ENCODE measurements at regions not wholly inside any gene's neighbourhood (a gene's known extent, or its start where the extent isn't known, plus 50 kb on each side); places are given as distances from the start of the nearest gene placed in this dataset.

- H3K27me3 ChIP-seq (replicated peaks in 1 of 2; ENCODE audit: control insufficient read depth in 2 of 2, insufficient read depth in 2 of 2, low read length in 1 of 2) = no peaks in the 10 kb centered on the region
- H4K20me1 ChIP-seq (ENCODE audit: control insufficient read depth, insufficient read depth) = no peaks in the 10 kb centered on the region
- no peak overlapping the region for H3K4me3 ChIP-seq
- 0% methylated on average over 3 of the region's 3 CpGs for WGBS (ENCODE audit: insufficient coverage, insufficient replicate concordance, low lambda C conversion rate, missing lambda C conversion rate)
- no peak overlapping the region for H2AFZ ChIP-seq (ENCODE audit: control insufficient read depth, low read depth, low read length)
- intact Hi-C loops (cut with micrococcal nuclease; ENCODE audit: unreplicated experiment) = loop anchor here (5.0 kb wide), 1 partner anchor 91 kb away; no protein-coding TSS in a partner anchor
- no peak overlapping the region for H3K9ac ChIP-seq (ENCODE audit: control insufficient read depth, insufficient read depth, low read length)
- no peak overlapping the region for H3K27ac ChIP-seq (ENCODE audit: control insufficient read depth, insufficient read depth)
- DNase-seq (ENCODE audit: low read depth, low spot score) (no peak), FAIRE-seq (no peak), ATAC-seq (no peak)
- BruUV-seq (replicated peaks) = no TSS peak
- H3K79me2 ChIP-seq (ENCODE audit: control insufficient read depth, insufficient read depth, low read length) = no peaks in the 10 kb centered on the region
- ChIA-PET RAD21 (ENCODE audit: unreplicated experiment) (no interaction called here), CTCF (interaction anchor here (1.2 kb wide), 1 partner anchor 11 kb away, joined by 3 read pairs; no protein-coding TSS in a partner anchor), SMC1A (ENCODE audit: uncharacterized antibody, unreplicated experiment) (no interaction called here), POLR2A (no interaction called here)
- H3K36me3 ChIP-seq (ENCODE audit: control insufficient read depth in 2 of 2, insufficient read depth in 2 of 2, low read length in 1 of 2) = no peaks in the 10 kb centered on the region
- H3K4me1 ChIP-seq (ENCODE audit: control insufficient read depth, insufficient read depth, low read length) = no peaks in the 10 kb centered on the region
- H3K4me2 ChIP-seq (ENCODE audit: control insufficient read depth, insufficient read depth) = no peak overlapping the region
- no peaks in the 10 kb centered on the region for H3K9me3 ChIP-seq (replicated peaks; ENCODE audit: control insufficient read depth, insufficient read depth, low read length)
- in situ Hi-C loops (cut with MboI) = no loop called here
- no peak for TF ChIP-seq MYC (IDR thresholded peaks at IDR 0.05; ENCODE audit: insufficient read depth, insufficient read length, insufficient replicate concordance, low read length, severe bottlenecking)
- TF ChIP-seq JUND (IDR thresholded peaks at IDR 0.05; ENCODE audit: low read depth, low read length) = no peak
- no peak for TF ChIP-seq SPI1 (IDR thresholded peaks at IDR 0.05; ENCODE audit: borderline replicate concordance, insufficient read depth, low read depth, low read length)
- no peak for TF ChIP-seq WRNIP1 (IDR thresholded peaks at IDR 0.05; ENCODE audit: borderline replicate concordance, low read depth, low read length)
- TF ChIP-seq BCLAF1 (IDR thresholded peaks at IDR 0.05) = no peak
- TF ChIP-seq IRF5 (IDR thresholded peaks at IDR 0.05; ENCODE audit: borderline replicate concordance) = no peak
- TF ChIP-seq PRDM15 (CRISPR knock-in tag; IDR thresholded peaks at IDR 0.05) = no peak
- TF ChIP-seq EGR1 (IDR thresholded peaks at IDR 0.05; ENCODE audit: borderline replicate concordance in 1 of 2, low read depth in 2 of 2, low read length in 2 of 2) = no peak
- TF ChIP-seq NR2C1 (IDR thresholded peaks at IDR 0.05) = no peak
- no peak for TF ChIP-seq NRF1 (conservative IDR thresholded peaks at IDR 0.05; ENCODE audit: low read depth, low read length)
- no peak for TF ChIP-seq SMARCA5 (IDR thresholded peaks at IDR 0.05)
- no peak for TF ChIP-seq ZBTB40 (IDR thresholded peaks at IDR 0.05; ENCODE audit: borderline replicate concordance)
Observed at GRCh38 chr4:167986044-167986443, 106.3 kb upstream of the ANXA10 start.

All from GM12878 (cell line).